H9 (cell line): ENCODE measurements at regions not wholly inside any gene's neighbourhood (a gene's known extent, or its start where the extent isn't known, plus 50 kb on each side); places are given as distances from the start of the nearest gene placed in this dataset.
A peak's percentile ranks its signal among the peaks of the same experiment; 100 is the strongest.

Experiments
- DNase-seq: peaks from one replicate; pipeline ENCODE4 v3.0.0-alpha.2; 2017
- H2AFZ ChIP-seq: one replicate; pipeline ENCODE4 v1.6.1; 2013; ENCODE audit warnings: mild to moderate bottlenecking, low read length, control low read depth, moderate library complexity
- H2AK5ac ChIP-seq: 2 replicates; pipeline ENCODE4 v1.6.1; 2013; ENCODE audit warnings: low read length, control low read depth, mixed read lengths; ENCODE audit not compliant: insufficient read length
- H2BK120ac ChIP-seq: one replicate; pipeline ENCODE4 v1.6.1; 2013; ENCODE audit warnings: low read depth, mild to moderate bottlenecking, low read length, control low read depth, inconsistent platforms; ENCODE audit not compliant: poor library complexity, severe bottlenecking
- H2BK12ac ChIP-seq: 2 replicates; pipeline ENCODE4 v1.6.1; 2013; ENCODE audit warnings: low read length, control low read depth, mixed read lengths, low read depth; ENCODE audit not compliant: insufficient read length
- H2BK15ac ChIP-seq: 2 replicates; pipeline ENCODE4 v1.6.1; 2013; ENCODE audit warnings: low read depth, low read length, control low read depth
- H2BK20ac ChIP-seq: one replicate; pipeline ENCODE4 v1.6.1; 2013; ENCODE audit warnings: low read depth, mild to moderate bottlenecking, low read length, control low read depth, inconsistent platforms; ENCODE audit not compliant: poor library complexity, severe bottlenecking
- H2BK5ac ChIP-seq: 2 replicates; pipeline ENCODE4 v1.6.1; 2013; ENCODE audit warnings: low read length, control low read depth, mixed read lengths; ENCODE audit not compliant: insufficient read length
- H3K14ac ChIP-seq: 2 replicates; pipeline ENCODE4 v1.6.1; 2013; ENCODE audit warnings: low read length, control low read depth; ENCODE audit not compliant: insufficient read depth
- H3K18ac ChIP-seq: 2 replicates; pipeline ENCODE4 v1.6.1; 2013; ENCODE audit warnings: low read depth, mild to moderate bottlenecking, mixed read lengths, low read length, control low read depth; ENCODE audit not compliant: insufficient read length
- H3K23ac ChIP-seq: 2 replicates; pipeline ENCODE4 v1.6.1; 2013; ENCODE audit warnings: low read length, control low read depth, mixed read lengths, low read depth; ENCODE audit not compliant: insufficient read length
- H3K23me2 ChIP-seq: 2 replicates; pipeline ENCODE4 v1.6.1; 2013; ENCODE audit warnings: low read depth, mild to moderate bottlenecking, mixed read lengths, low read length, control low read depth; ENCODE audit not compliant: insufficient read length, poor library complexity, severe bottlenecking
- H3K27ac ChIP-seq: 2 replicates; pipeline ENCODE4 v1.5.1; 2013; ENCODE audit warnings: low read length, control low read depth, mixed read lengths, low read depth; ENCODE audit not compliant: insufficient read length
- H3K27me3 ChIP-seq: 2 replicates; pipeline ENCODE4 v1.6.1; 2013; ENCODE audit warnings: low read length, control low read depth, inconsistent platforms; ENCODE audit not compliant: insufficient read depth
- H3K4ac ChIP-seq: 2 replicates; pipeline ENCODE4 v1.6.1; 2013; ENCODE audit warnings: low read depth, mild to moderate bottlenecking, control low read depth, inconsistent platforms, low read length, moderate library complexity
- H3K4me1 ChIP-seq: 2 replicates; pipeline ENCODE4 v1.6.1; 2013; ENCODE audit warnings: low read length, control low read depth, inconsistent platforms; ENCODE audit not compliant: insufficient read depth
- H3K4me2 ChIP-seq: 2 replicates; pipeline ENCODE4 v1.6.1; 2013; ENCODE audit warnings: low read length, control low read depth, mixed read lengths; ENCODE audit not compliant: insufficient read length, insufficient read depth
- H3K56ac ChIP-seq: 2 replicates; pipeline ENCODE4 v1.6.1; 2013; ENCODE audit warnings: low read depth, mild to moderate bottlenecking, mixed read lengths, low read length, control low read depth; ENCODE audit not compliant: insufficient read length
- H3K79me1 ChIP-seq: 2 replicates; pipeline ENCODE4 v1.6.1; 2013; ENCODE audit warnings: low read depth, mild to moderate bottlenecking, moderate library complexity, low read length, control low read depth, inconsistent platforms; ENCODE audit not compliant: insufficient read depth, poor library complexity, severe bottlenecking
- H3K79me2 ChIP-seq: 2 replicates; pipeline ENCODE4 v1.6.1; 2013; ENCODE audit warnings: low read length, control low read depth, inconsistent platforms; ENCODE audit not compliant: insufficient read depth
- H3K9ac ChIP-seq: 2 replicates; pipeline ENCODE4 v1.6.1; 2013; ENCODE audit warnings: low read length, control low read depth, mixed read lengths; ENCODE audit not compliant: insufficient read length; ENCODE audit errors: extremely low read depth
- H3K9me3 ChIP-seq: one replicate; pipeline ENCODE4 v1.6.1; 2013; ENCODE audit warnings: low read depth, low read length, inconsistent platforms; ENCODE audit not compliant: control insufficient read depth
- H3T11ph ChIP-seq: one replicate; pipeline ENCODE4 v1.6.1; 2013; ENCODE audit warnings: mild to moderate bottlenecking, low read length, control low read depth, inconsistent platforms
- H4K20me1 ChIP-seq: one replicate; pipeline ENCODE4 v1.6.1; 2013; ENCODE audit not compliant: control insufficient read depth, insufficient read length, insufficient read depth
- H4K5ac ChIP-seq: 2 replicates; pipeline ENCODE4 v1.6.1; 2013; ENCODE audit warnings: low read depth, mild to moderate bottlenecking, mixed read lengths, low read length, control low read depth; ENCODE audit not compliant: insufficient read length
- H4K8ac ChIP-seq: replicated peaks from 2 replicates; pipeline ENCODE4 v1.6.1; 2013; ENCODE audit warnings: low read length, control low read depth, mixed read lengths, low read depth; ENCODE audit not compliant: insufficient read length
- H4K91ac ChIP-seq: 2 replicates; pipeline ENCODE4 v1.6.1; 2013; ENCODE audit warnings: low read depth, mild to moderate bottlenecking, moderate library complexity, mixed read lengths, low read length, control low read depth; ENCODE audit not compliant: insufficient read length
- H3K27ac Mint-ChIP-seq, 3 experiments: 2 replicates in 2 of 3; 3 replicates in 1 of 3; pipeline ENCODE4 v1.8.0; 2020 to 2021; ENCODE audit warnings: mixed read lengths in 3 of 3, mild to moderate bottlenecking in 1 of 3, moderate library complexity in 1 of 3
- H3K27me3 Mint-ChIP-seq: 2 replicates; pipeline ENCODE4 v1.8.0; 2021; ENCODE audit warnings: low read depth, mild to moderate bottlenecking, moderate library complexity, mixed read lengths
- H3K36me3 Mint-ChIP-seq, 3 experiments: 2 replicates in 2 of 3; 3 replicates in 1 of 3; pipeline ENCODE4 v1.8.0; 2020 to 2021; ENCODE audit warnings: low read depth in 3 of 3, mixed read lengths in 3 of 3; ENCODE audit not compliant: insufficient read depth in 1 of 3
- H3K4me1 Mint-ChIP-seq, 2 experiments: 2 replicates each; pipeline ENCODE4 v1.8.0; 2020; ENCODE audit warnings: mixed read lengths in 2 of 2
- H3K4me3 Mint-ChIP-seq, 2 experiments: 2 replicates in 1 of 2; 3 replicates in 1 of 2; pipeline ENCODE4 v1.8.0; 2020 to 2021; ENCODE audit warnings: mild to moderate bottlenecking in 2 of 2, mixed read lengths in 2 of 2, moderate library complexity in 1 of 2
- H3K9me3 Mint-ChIP-seq, 2 experiments: 2 replicates in 1 of 2; 3 replicates in 1 of 2; pipeline ENCODE4 v1.8.0; 2020; ENCODE audit warnings: mild to moderate bottlenecking in 2 of 2, mixed read lengths in 2 of 2, moderate library complexity in 1 of 2
- CTCF ChIP-seq: fragments of 200-600 bp; sonication (generic); conservative IDR thresholded peaks from 3 replicates; pipeline ENCODE4 v1.8.0; 2021; ENCODE audit warnings: antibody characterized with exemption, mild to moderate bottlenecking
- WGBS: extraction: QIAGEN DNeasy Blood & Tissue Kit; methylation state at CpG from one replicate; pipeline ENCODE4 v1.1.7; 2013; ENCODE audit warnings: missing lambda C conversion rate, low lambda C conversion rate, mixed read lengths; ENCODE audit not compliant: insufficient read length; ENCODE audit errors: extremely low coverage; 5-methylcytosine and 5-hydroxymethylcytosine counted together

GRCh38 chr4:177250056-177250696, 59.5 kb upstream of the NEIL3 start:
- Histone ChIP-seq H4K20me1 (no peaks in the 10 kb centered on the region), H3K4me2 (no peak overlapping the region), H2BK12ac (no peak overlapping the region), H3K4me1 (no peaks in the 10 kb centered on the region), H2BK15ac (no peak overlapping the region), H2AK5ac (no peak overlapping the region), H3K14ac (no peak overlapping the region), H3K4ac (no peak overlapping the region), H3K18ac (no peak overlapping the region), H4K5ac (no peak overlapping the region), H3T11ph (no peak overlapping the region), H3K27ac (no peak overlapping the region), H3K23ac (no peak overlapping the region), H4K8ac (no peak overlapping the region), H2AFZ (no peak overlapping the region), H3K23me2 (no peaks in the 10 kb centered on the region), H3K79me1 (no peaks in the 10 kb centered on the region), H3K9me3 (no peaks in the 10 kb centered on the region), H2BK20ac (no peak overlapping the region), H3K9ac (no peak overlapping the region), H3K79me2 (no peaks in the 10 kb centered on the region), H4K91ac (no peak overlapping the region), H2BK5ac (no peak overlapping the region), H3K27me3 (no peaks in the 10 kb centered on the region), H3K56ac (no peak overlapping the region), H2BK120ac (no peak overlapping the region)
- peak; percentile 84 for DNase-seq
- no peaks in the 10 kb centered on the region for H3K36me3 Mint-ChIP-seq
- no CpG with 5 or more reads among the region's 15 CpGs for WGBS
- no peak overlapping the region for H3K4me3 Mint-ChIP-seq
- peak; percentile 98 for TF ChIP-seq CTCF
- no peaks in the 10 kb centered on the region for H3K9me3 Mint-ChIP-seq
- H3K27ac Mint-ChIP-seq, result no peak overlapping the region
- peaks cover 5 to 6% of the 10 kb centered on the region in 2 experiments; a peak in 2 of 4 replicates for H3K4me1 Mint-ChIP-seq
- H3K27me3 Mint-ChIP-seq, result peaks cover 12% of the 10 kb centered on the region
